GM10248 (cell line): ENCODE measurements at regions not wholly inside any gene's neighbourhood (a gene's known extent, or its start where the extent isn't known, plus 50 kb on each side); places are given as distances from the start of the nearest gene placed in this dataset.

ENCODE experiments used
- CTCF ChIA-PET: fragments of 300-600 bp; sonication (Branson Sonifier 250); formaldehyde crosslinking; extraction: SDS; loops from one replicate; lab custom pipeline; 2021; ENCODE audit warnings: antibody characterized with exemption; lab: Yijun Ruan, JAX
- POLR2A ChIA-PET: fragments of 350-650 bp; sonication (Branson Sonifier 250); formaldehyde crosslinking; extraction: SDS; loops from one replicate; lab custom pipeline; 2020; ENCODE audit warnings: antibody characterized with exemption; lab: Yijun Ruan, JAX
- DNase-seq: peaks from one replicate; pipeline ENCODE4 v3.0.0; 2012; ENCODE audit errors: extremely low spot score
- TF ChIP-seq, protein P1 (sequence below): IDR thresholded peaks from 2 replicates; pipeline ENCODE4 v1.5.1; 2012; ENCODE audit warnings: mild to moderate bottlenecking, low read depth; ENCODE audit errors: extremely low read depth, missing control alignments, control extremely low read depth

- TF ChIP-seq, protein P1, sequence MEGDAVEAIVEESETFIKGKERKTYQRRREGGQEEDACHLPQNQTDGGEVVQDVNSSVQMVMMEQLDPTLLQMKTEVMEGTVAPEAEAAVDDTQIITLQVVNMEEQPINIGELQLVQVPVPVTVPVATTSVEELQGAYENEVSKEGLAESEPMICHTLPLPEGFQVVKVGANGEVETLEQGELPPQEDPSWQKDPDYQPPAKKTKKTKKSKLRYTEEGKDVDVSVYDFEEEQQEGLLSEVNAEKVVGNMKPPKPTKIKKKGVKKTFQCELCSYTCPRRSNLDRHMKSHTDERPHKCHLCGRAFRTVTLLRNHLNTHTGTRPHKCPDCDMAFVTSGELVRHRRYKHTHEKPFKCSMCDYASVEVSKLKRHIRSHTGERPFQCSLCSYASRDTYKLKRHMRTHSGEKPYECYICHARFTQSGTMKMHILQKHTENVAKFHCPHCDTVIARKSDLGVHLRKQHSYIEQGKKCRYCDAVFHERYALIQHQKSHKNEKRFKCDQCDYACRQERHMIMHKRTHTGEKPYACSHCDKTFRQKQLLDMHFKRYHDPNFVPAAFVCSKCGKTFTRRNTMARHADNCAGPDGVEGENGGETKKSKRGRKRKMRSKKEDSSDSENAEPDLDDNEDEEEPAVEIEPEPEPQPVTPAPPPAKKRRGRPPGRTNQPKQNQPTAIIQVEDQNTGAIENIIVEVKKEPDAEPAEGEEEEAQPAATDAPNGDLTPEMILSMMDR = no peak
- DNase-seq = no peak
- ChIA-PET POLR2A (no interaction called here), CTCF (interaction anchor here (1.0 to 1.4 kb wide), 2 partner anchors 14 to 24 kb away, joined by 3 read pairs; no protein-coding TSS in a partner anchor)
Observed at GRCh38 chr13:72246396-72246795, 379.4 kb upstream of the DACH1 start.

DNA sequence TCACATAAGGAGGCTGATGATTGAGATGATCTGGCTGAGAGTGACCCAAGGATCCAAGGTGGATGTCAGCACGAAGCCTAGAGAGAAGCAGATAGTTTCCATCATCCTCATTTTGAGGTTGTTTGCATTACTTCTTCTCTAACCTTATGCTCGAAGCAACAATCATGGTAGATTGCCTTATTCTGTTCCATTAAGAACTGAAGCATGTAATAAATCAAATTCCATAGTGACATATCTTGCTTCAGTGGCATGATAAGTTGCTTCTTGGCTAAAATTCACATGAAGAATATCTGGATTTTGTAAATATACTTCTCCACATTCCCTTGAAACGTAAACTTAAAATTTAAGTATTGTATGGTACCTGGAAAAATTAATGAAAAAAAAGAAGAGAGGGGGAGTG lies 377.8 kb upstream of the DACH1 start:
- TF ChIP-seq, protein P1 = no peak
- ChIA-PET CTCF (no interaction called here), POLR2A (no interaction called here)
- DNase-seq = no peak

- ChIA-PET POLR2A (no interaction called here), CTCF (interaction anchor here (0.6 kb wide), 1 partner anchor 15 kb away, joined by 3 read pairs; no protein-coding TSS in a partner anchor)
- no peak for DNase-seq
- TF ChIP-seq, protein P1 = no peak
Observed at GRCh38 chr13:72230131-72230530, 363.1 kb upstream of the DACH1 start.

DNA sequence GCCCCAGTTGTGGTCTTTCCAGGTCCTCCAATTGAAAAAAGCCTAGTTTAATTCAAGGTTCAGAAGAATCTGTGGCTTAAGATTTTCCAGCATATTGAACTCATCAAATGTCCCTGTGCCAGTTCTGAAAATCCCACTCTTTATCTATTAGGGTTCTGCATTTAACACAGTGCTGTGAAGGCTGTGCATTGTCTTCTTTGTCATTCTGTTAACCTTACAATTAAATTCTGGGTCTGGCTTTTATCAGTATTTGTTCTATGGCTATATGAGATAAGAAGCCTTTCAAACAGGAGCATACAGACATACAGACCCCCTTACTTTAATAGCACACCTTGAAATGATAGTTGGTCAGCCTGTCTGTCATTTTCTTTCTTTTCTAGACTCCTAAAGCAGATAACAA lies 362.1 kb upstream of the DACH1 start:
- POLR2A ChIA-PET = no interaction called here
- TF ChIP-seq, protein P1 = no peak
- no peak for DNase-seq
- CTCF ChIA-PET = interaction anchor here (2.3 kb wide), 1 partner anchor 10 kb away, joined by 4 read pairs; no protein-coding TSS in a partner anchor

DNA sequence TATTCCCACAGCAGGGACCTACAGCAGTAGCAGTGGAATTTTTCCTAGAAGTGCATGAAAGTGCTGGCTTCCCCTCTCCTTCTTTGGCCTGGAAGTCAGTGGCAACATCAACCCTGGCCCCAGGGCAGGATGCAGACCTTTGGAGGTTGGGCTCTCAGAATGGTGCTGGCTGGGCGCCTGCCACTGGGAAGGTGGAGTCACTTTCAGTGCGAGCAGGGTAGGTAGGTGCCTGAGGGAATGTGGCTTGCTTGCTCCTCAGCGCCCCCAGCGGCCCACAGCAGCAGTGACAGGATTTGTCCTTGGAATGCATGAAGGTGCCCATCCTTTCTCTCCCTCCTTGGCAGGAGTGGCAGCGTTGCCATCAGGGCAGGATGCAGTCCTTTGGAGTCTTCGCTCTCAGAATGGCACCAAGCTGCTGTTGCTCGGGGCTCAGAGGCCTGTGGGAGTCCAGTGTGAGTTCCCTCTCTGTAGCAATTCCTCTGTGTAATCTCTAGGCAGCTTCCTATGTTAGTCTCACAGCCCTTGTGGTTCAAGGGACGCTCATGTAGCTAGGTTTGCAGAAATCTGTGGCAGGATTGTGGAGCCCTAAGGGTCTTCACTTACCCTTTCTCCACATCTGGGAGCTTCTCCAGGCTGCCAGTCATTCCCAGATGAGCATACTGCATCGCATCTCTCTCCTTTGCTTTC lies 354.4 kb upstream of the DACH1 start:
- peak; percentile 8 for DNase-seq
- POLR2A ChIA-PET = no interaction called here
- TF ChIP-seq, protein P1 = peak; percentile 48
- CTCF ChIA-PET = interaction anchor here (1.0 to 2.0 kb wide), 4 partner anchors 11 to 25 kb away, joined by 3 to 7 read pairs (median 4); no protein-coding TSS in a partner anchor

- TF ChIP-seq, protein P1 = no peak
- CTCF ChIA-PET = interaction anchor here (0.7 kb wide), 1 partner anchor 9 kb away, joined by 4 read pairs; no protein-coding TSS in a partner anchor
- POLR2A ChIA-PET = no interaction called here
- no peak for DNase-seq
Observed at GRCh38 chr13:72218966-72219365, 352.0 kb upstream of the DACH1 start.
